IMR-90 (cell line): ENCODE measurements at regions not wholly inside any gene's neighbourhood (a gene's known extent, or its start where the extent isn't known, plus 50 kb on each side); places are given as distances from the start of the nearest gene placed in this dataset.

Experiments
- CEBPB ChIP-seq: IDR thresholded peaks from 2 replicates; pipeline ENCODE4 v1.6.1; 2012; ENCODE audit warnings: low read depth, low read length, improper control_type of control experiment
- CHD1 ChIP-seq: IDR thresholded peaks from 2 replicates; pipeline ENCODE4 v1.6.1; 2012; ENCODE audit warnings: low read depth, low read length, improper control_type of control experiment
- FOS ChIP-seq: fragments of 150-350 bp; IDR thresholded peaks from 2 replicates; pipeline ENCODE4 v1.6.1; 2016; ENCODE audit warnings: low read depth, low read length
- POLR2A ChIP-seq: IDR thresholded peaks from 2 replicates; pipeline ENCODE4 v1.6.1; 2012; ENCODE audit warnings: mild to moderate bottlenecking, low read depth, low read length
- RAD21 ChIP-seq: IDR thresholded peaks from 2 replicates; pipeline ENCODE4 v1.6.1; 2012; ENCODE audit warnings: low read length, improper control_type of control experiment
- RFX5 ChIP-seq: IDR thresholded peaks from 2 replicates; pipeline ENCODE4 v1.8.0; 2012; ENCODE audit warnings: low read depth, mild to moderate bottlenecking, low read length, moderate library complexity
- TF ChIP-seq, protein P1 (sequence below): conservative IDR thresholded peaks from 2 replicates; pipeline ENCODE4 v1.5.1; 2012; ENCODE audit warnings: mild to moderate bottlenecking, low read depth, low read length, improper control_type of control experiment
- TF ChIP-seq, protein P2 (sequence below): fragments of 150-350 bp; IDR thresholded peaks from 2 replicates; pipeline ENCODE4 v1.6.1; 2016; ENCODE audit warnings: low read depth, mild to moderate bottlenecking, low read length, moderate library complexity, borderline replicate concordance

DNA sequence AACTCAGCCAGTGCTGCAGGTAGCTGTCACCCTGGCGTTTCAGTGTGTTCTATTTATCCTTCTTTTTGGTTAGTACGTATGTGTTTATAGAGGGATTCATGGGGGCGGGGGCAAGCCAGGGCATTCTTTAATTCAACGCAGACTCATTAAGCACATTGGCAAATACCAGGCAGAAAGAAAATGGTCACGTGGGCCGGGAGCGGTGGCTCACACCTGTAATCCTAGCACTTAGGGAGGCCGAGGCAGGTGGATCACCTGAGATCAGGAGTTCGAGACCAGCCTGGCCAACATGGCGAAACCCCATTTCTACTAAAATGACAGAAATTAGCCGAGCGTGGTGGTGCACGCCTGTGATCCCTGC is 69.1 kb downstream of the HAPSTR1 start:
- no peak for TF ChIP-seq FOS
- TF ChIP-seq, protein P1, sequence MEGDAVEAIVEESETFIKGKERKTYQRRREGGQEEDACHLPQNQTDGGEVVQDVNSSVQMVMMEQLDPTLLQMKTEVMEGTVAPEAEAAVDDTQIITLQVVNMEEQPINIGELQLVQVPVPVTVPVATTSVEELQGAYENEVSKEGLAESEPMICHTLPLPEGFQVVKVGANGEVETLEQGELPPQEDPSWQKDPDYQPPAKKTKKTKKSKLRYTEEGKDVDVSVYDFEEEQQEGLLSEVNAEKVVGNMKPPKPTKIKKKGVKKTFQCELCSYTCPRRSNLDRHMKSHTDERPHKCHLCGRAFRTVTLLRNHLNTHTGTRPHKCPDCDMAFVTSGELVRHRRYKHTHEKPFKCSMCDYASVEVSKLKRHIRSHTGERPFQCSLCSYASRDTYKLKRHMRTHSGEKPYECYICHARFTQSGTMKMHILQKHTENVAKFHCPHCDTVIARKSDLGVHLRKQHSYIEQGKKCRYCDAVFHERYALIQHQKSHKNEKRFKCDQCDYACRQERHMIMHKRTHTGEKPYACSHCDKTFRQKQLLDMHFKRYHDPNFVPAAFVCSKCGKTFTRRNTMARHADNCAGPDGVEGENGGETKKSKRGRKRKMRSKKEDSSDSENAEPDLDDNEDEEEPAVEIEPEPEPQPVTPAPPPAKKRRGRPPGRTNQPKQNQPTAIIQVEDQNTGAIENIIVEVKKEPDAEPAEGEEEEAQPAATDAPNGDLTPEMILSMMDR: no peak
- TF ChIP-seq CEBPB: no peak
- TF ChIP-seq CHD1: no peak
- TF ChIP-seq POLR2A: no peak
- TF ChIP-seq, protein P2, sequence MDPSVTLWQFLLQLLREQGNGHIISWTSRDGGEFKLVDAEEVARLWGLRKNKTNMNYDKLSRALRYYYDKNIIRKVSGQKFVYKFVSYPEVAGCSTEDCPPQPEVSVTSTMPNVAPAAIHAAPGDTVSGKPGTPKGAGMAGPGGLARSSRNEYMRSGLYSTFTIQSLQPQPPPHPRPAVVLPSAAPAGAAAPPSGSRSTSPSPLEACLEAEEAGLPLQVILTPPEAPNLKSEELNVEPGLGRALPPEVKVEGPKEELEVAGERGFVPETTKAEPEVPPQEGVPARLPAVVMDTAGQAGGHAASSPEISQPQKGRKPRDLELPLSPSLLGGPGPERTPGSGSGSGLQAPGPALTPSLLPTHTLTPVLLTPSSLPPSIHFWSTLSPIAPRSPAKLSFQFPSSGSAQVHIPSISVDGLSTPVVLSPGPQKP: no peak
- no peak for TF ChIP-seq RAD21
- no peak for TF ChIP-seq RFX5
